Liver (tissue), 8 donors: ENCODE measurements at regions not wholly inside any gene's neighbourhood (a gene's known extent, or its start where the extent isn't known, plus 50 kb on each side); places are given as distances from the start of the nearest gene placed in this dataset.

Experiments used
- DNase-seq: peaks from one replicate; pipeline ENCODE4 v3.0.0-alpha.2; 2017; ENCODE audit warnings: low spot score
- H3K27ac ChIP-seq, 2 donors: one replicate each; pipeline ENCODE4 v1.7.0; 2013; ENCODE audit warnings: inconsistent platforms in 2 of 2, low read length in 2 of 2, control low read depth in 1 of 2, low read depth in 1 of 2, mild to moderate bottlenecking in 1 of 2
- H3K27me3 ChIP-seq, 4 donors: one replicate each; pipeline versions ENCODE4 v1.6.1 to v1.7.0; 2013; ENCODE audit warnings: low read length in 3 of 4, inconsistent platforms in 1 of 4, mild to moderate bottlenecking in 1 of 4, moderate library complexity in 1 of 4; ENCODE audit not compliant: control insufficient read depth in 4 of 4, insufficient read depth in 4 of 4
- H3K36me3 ChIP-seq, 4 donors: one replicate each; pipeline versions ENCODE4 v1.6.1 to v1.7.0; 2013; ENCODE audit warnings: low read length in 3 of 4, mild to moderate bottlenecking in 3 of 4, low read depth in 1 of 4, moderate library complexity in 1 of 4; ENCODE audit not compliant: control insufficient read depth in 4 of 4, insufficient read depth in 3 of 4
- H3K4me1 ChIP-seq, 4 donors: one replicate each; pipeline versions ENCODE4 v1.6.1 to v1.7.0; 2013; ENCODE audit warnings: low read length in 3 of 4, mild to moderate bottlenecking in 3 of 4, moderate library complexity in 1 of 4; ENCODE audit not compliant: control insufficient read depth in 4 of 4, insufficient read depth in 4 of 4
- H3K4me3 ChIP-seq, 3 donors: one replicate each; pipeline versions ENCODE4 v1.6.1 to v1.7.0; 2013; ENCODE audit warnings: low read length in 3 of 3, control low read depth in 1 of 3, low read depth in 1 of 3, mild to moderate bottlenecking in 1 of 3
- H3K9ac ChIP-seq, 2 donors: one replicate each; pipeline ENCODE4 v1.7.0; 2013; ENCODE audit warnings: low read length in 2 of 2, mild to moderate bottlenecking in 2 of 2, moderate library complexity in 2 of 2, control low read depth in 1 of 2, low read depth in 1 of 2
- H3K9me3 ChIP-seq, 4 donors: one replicate each; pipeline versions ENCODE4 v1.6.1 to v1.7.0; 2013; ENCODE audit warnings: low read length in 3 of 4; ENCODE audit not compliant: control insufficient read depth in 4 of 4
- EGR1 ChIP-seq, 2 donors: IDR thresholded peaks; 2 replicates each; pipeline ENCODE4 v1.6.1; 2016 to 2018; ENCODE audit warnings: antibody characterized with exemption in 2 of 2, low read depth in 2 of 2
- FOXA1 ChIP-seq: IDR thresholded peaks from 2 replicates; pipeline ENCODE4 v1.6.1; 2016; ENCODE audit warnings: antibody characterized with exemption
- FOXA2 ChIP-seq: IDR thresholded peaks from 2 replicates; pipeline ENCODE4 v1.6.1; 2016; ENCODE audit warnings: antibody characterized with exemption
- GABPA ChIP-seq, 2 donors: IDR thresholded peaks in 1 of 2; conservative IDR thresholded peaks in 1 of 2; 2 replicates each; pipeline ENCODE4 v1.6.1; 2016; ENCODE audit warnings: antibody characterized with exemption in 2 of 2, mild to moderate bottlenecking in 1 of 2, moderate library complexity in 1 of 2
- HNF4A ChIP-seq, 2 donors: conservative IDR thresholded peaks; 2 replicates each; pipeline ENCODE4 v1.6.1; 2016; ENCODE audit warnings: antibody characterized with exemption in 2 of 2, mild to moderate bottlenecking in 2 of 2
- HNF4G ChIP-seq: IDR thresholded peaks from 2 replicates; pipeline ENCODE4 v1.6.1; 2016; ENCODE audit warnings: antibody characterized with exemption
- JUND ChIP-seq, 2 donors: IDR thresholded peaks; 2 replicates each; pipeline ENCODE4 v1.6.1; 2016; ENCODE audit warnings: antibody characterized with exemption in 2 of 2
- NR2F2 ChIP-seq: IDR thresholded peaks from 2 replicates; pipeline ENCODE4 v1.6.1; 2016; ENCODE audit warnings: antibody characterized with exemption
- RAD21 ChIP-seq, 2 donors: IDR thresholded peaks; 2 replicates each; pipeline ENCODE4 v1.6.1; 2016; ENCODE audit warnings: antibody characterized with exemption in 2 of 2, mild to moderate bottlenecking in 2 of 2
- TAF1 ChIP-seq: conservative IDR thresholded peaks from 2 replicates; pipeline ENCODE4 v1.6.1; 2016; ENCODE audit warnings: antibody characterized with exemption, mild to moderate bottlenecking
- YY1 ChIP-seq: IDR thresholded peaks from 2 replicates; pipeline ENCODE4 v1.6.1; 2016; ENCODE audit warnings: antibody characterized with exemption, mild to moderate bottlenecking
- WGBS: extraction: QIAGEN DNeasy Blood & Tissue Kit; methylation state at CpG from one replicate; pipeline ENCODE4 v1.1.7; 2013; 5-methylcytosine and 5-hydroxymethylcytosine counted together
- TF ChIP-seq, protein P1 (sequence below): IDR thresholded peaks from 2 replicates; pipeline ENCODE4 v1.6.1; 2016; ENCODE audit warnings: antibody characterized with exemption
- TF ChIP-seq, protein P2 (sequence below): fragments of 150-350 bp; IDR thresholded peaks from 2 replicates; pipeline ENCODE4 v1.5.1; 2017; ENCODE audit warnings: improper control_type of control experiment, low read depth, low read length; ENCODE audit not compliant: missing input control
- TF ChIP-seq, protein P3 (sequence below): IDR thresholded peaks from 2 replicates; pipeline ENCODE4 v1.6.1; 2016; ENCODE audit warnings: antibody characterized with exemption, mild to moderate bottlenecking
- donor health status: healthy.
- donor health status: healthy.
- donor health status: healthy.
- donor health status: healthy.
- donor health status: healthy.

DNA sequence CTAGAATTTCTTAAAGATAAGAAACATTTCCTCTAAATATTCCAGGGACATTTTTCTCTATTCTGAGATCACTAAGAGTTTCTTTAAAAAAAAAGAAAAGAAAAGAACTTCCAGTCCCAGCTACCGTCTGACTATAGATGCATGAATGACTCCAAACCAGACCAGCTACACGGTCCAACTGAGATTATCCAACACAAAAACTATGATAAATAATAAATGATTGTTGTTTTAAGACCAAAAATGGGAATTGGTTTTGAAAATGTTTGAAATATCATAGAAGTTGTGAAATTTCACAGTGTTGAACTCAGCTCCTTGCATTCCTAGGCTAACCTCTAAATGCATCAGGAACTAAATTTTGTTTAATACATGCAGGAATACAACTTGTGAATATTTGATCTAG lies 1619.6 kb upstream of the LRRTM3 start:
- H3K9ac ChIP-seq = no peak overlapping the region
- no peaks in the 10 kb centered on the region for H3K4me1 ChIP-seq
- TF ChIP-seq RAD21 (IDR thresholded peaks at IDR 0.05) (no peak), GABPA (IDR thresholded peaks at IDR 0.05 in 1 of 2, conservative IDR thresholded peaks at IDR 0.05 in 1 of 2) (no peak), YY1 (no peak), HNF4A (conservative IDR thresholded peaks at IDR 0.05) (no peak), HNF4G (no peak), NR2F2 (no peak), FOXA1 (no peak), JUND (IDR thresholded peaks at IDR 0.05) (no peak), TAF1 (no peak)
- TF ChIP-seq, protein P1, sequence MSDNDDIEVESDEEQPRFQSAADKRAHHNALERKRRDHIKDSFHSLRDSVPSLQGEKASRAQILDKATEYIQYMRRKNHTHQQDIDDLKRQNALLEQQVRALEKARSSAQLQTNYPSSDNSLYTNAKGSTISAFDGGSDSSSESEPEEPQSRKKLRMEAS = no peak
- TF ChIP-seq, protein P2, sequence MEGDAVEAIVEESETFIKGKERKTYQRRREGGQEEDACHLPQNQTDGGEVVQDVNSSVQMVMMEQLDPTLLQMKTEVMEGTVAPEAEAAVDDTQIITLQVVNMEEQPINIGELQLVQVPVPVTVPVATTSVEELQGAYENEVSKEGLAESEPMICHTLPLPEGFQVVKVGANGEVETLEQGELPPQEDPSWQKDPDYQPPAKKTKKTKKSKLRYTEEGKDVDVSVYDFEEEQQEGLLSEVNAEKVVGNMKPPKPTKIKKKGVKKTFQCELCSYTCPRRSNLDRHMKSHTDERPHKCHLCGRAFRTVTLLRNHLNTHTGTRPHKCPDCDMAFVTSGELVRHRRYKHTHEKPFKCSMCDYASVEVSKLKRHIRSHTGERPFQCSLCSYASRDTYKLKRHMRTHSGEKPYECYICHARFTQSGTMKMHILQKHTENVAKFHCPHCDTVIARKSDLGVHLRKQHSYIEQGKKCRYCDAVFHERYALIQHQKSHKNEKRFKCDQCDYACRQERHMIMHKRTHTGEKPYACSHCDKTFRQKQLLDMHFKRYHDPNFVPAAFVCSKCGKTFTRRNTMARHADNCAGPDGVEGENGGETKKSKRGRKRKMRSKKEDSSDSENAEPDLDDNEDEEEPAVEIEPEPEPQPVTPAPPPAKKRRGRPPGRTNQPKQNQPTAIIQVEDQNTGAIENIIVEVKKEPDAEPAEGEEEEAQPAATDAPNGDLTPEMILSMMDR = no peak
- H3K36me3 ChIP-seq = no peaks in the 10 kb centered on the region
- DNase-seq = no peak
- no peak overlapping the region for H3K4me3 ChIP-seq
- H3K27ac ChIP-seq = no peak overlapping the region
- H3K9me3 ChIP-seq = no peaks in the 10 kb centered on the region
- 73% methylated on average over 2 of the region's 2 CpGs for WGBS
- H3K27me3 ChIP-seq = no peaks in the 10 kb centered on the region

DNA sequence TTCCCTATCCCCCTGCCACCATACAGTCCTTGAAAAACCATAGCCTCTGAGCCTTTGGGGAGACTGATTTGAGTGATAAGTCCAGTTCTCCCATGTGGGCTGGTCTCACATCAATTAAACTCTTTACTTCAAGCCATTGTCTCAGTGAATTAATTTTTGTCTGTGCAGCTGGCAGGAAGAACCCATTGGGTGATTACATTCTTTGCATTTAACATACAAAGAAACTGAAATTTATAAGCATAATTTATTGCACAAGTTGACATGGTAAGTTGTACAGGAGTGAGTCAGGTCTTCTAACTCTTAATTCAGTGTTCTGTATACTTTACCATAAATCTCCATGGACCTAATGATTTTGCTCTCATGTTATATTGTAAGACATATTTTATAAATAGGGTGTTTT lies 1613.0 kb upstream of the LRRTM3 start:
- H3K27ac ChIP-seq = no peak overlapping the region
- peaks cover 0 to 9% (median 1%) of the 10 kb centered on the region in 4 donors for H3K4me1 ChIP-seq
- H3K4me3 ChIP-seq = no peak overlapping the region
- TF ChIP-seq GABPA (IDR thresholded peaks at IDR 0.05 in 1 of 2, conservative IDR thresholded peaks at IDR 0.05 in 1 of 2) = no peak
- TF ChIP-seq EGR1 (IDR thresholded peaks at IDR 0.05; ENCODE audit: low read depth in 2 of 2) = no peak
- TF ChIP-seq, protein P2 = no peak
- TF ChIP-seq, protein P3, sequence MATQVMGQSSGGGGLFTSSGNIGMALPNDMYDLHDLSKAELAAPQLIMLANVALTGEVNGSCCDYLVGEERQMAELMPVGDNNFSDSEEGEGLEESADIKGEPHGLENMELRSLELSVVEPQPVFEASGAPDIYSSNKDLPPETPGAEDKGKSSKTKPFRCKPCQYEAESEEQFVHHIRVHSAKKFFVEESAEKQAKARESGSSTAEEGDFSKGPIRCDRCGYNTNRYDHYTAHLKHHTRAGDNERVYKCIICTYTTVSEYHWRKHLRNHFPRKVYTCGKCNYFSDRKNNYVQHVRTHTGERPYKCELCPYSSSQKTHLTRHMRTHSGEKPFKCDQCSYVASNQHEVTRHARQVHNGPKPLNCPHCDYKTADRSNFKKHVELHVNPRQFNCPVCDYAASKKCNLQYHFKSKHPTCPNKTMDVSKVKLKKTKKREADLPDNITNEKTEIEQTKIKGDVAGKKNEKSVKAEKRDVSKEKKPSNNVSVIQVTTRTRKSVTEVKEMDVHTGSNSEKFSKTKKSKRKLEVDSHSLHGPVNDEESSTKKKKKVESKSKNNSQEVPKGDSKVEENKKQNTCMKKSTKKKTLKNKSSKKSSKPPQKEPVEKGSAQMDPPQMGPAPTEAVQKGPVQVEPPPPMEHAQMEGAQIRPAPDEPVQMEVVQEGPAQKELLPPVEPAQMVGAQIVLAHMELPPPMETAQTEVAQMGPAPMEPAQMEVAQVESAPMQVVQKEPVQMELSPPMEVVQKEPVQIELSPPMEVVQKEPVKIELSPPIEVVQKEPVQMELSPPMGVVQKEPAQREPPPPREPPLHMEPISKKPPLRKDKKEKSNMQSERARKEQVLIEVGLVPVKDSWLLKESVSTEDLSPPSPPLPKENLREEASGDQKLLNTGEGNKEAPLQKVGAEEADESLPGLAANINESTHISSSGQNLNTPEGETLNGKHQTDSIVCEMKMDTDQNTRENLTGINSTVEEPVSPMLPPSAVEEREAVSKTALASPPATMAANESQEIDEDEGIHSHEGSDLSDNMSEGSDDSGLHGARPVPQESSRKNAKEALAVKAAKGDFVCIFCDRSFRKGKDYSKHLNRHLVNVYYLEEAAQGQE = no peak
- no peak for TF ChIP-seq TAF1
- TF ChIP-seq, protein P1 = no peak
- no peak for TF ChIP-seq HNF4G
- no peak for TF ChIP-seq HNF4A (conservative IDR thresholded peaks at IDR 0.05)
- no peak for TF ChIP-seq JUND (IDR thresholded peaks at IDR 0.05)
- TF ChIP-seq FOXA1 = no peak
- no peak for TF ChIP-seq FOXA2
- TF ChIP-seq NR2F2 = no peak
- no peak for DNase-seq
- no peaks in the 10 kb centered on the region for H3K9me3 ChIP-seq
- H3K27me3 ChIP-seq = peaks cover 0 to 2% (median 0%) of the 10 kb centered on the region in 4 donors
- H3K36me3 ChIP-seq = no peaks in the 10 kb centered on the region
- no peak overlapping the region for H3K9ac ChIP-seq
